GM12878 (cell line): ENCODE measurements at regions not wholly inside any gene's neighbourhood (a gene's known extent, or its start where the extent isn't known, plus 50 kb on each side); places are given as distances from the start of the nearest gene placed in this dataset.

Experiments used
- ATAC-seq: fragments of 200-7000 bp; cut with Tn5 transposase; 3 replicates; pipeline ENCODE4 v1.9.1; 2020; ENCODE audit warnings: mild to moderate bottlenecking, moderate library complexity
- BruUV-seq: library from RNA; stranded (reverse); fragments of 400-500 nt; replicated peaks from 2 replicates; lab custom pipeline; 2021; lab: Mats Ljungman, UMichigan
- CTCF ChIA-PET: fragments of 300-600 bp; sonication (Branson Sonifier 250); formaldehyde crosslinking; extraction: SDS; loops from one replicate; lab custom pipeline; 2021; ENCODE audit warnings: inconsistent platforms; lab: Yijun Ruan, JAX
- POLR2A ChIA-PET: fragments of 350-600 bp; formaldehyde crosslinking; extraction: SDS; loops from one replicate; lab custom pipeline; 2021; ENCODE audit warnings: inconsistent platforms; lab: Charles Lee
- RAD21 ChIA-PET: fragments of 300-600 bp; sonication (Branson Sonifier 250); formaldehyde crosslinking; loops from one replicate; lab custom pipeline; 2023; ENCODE audit warnings: antibody characterized with exemption; ENCODE audit not compliant: unreplicated experiment; lab: Charles Lee
- SMC1A ChIA-PET: fragments of 300-600 bp; sonication (Branson Sonifier 250); formaldehyde crosslinking; loops from one replicate; lab custom pipeline; 2023; ENCODE audit not compliant: unreplicated experiment, uncharacterized antibody; lab: Charles Lee
- DNase-seq: peaks from one replicate; pipeline ENCODE4 v3.0.0-alpha.2; 2011; ENCODE audit warnings: low read depth, low spot score
- FAIRE-seq: peaks from 3 replicates; lab custom pipeline; 2011; peaks lifted over from hg19 to GRCh38; lab: Jason Lieb, UNC
- H2AFZ ChIP-seq: 2 replicates; pipeline ENCODE4 v1.6.0; 2011; ENCODE audit warnings: low read depth, low read length, control low read depth; ENCODE audit not compliant: control insufficient read depth
- H3K27ac ChIP-seq: 2 replicates; pipeline ENCODE4 v1.5.1; 2011; ENCODE audit warnings: control low read depth; ENCODE audit not compliant: control insufficient read depth, insufficient read depth
- H3K27me3 ChIP-seq, 2 experiments: replicated peaks in 1 of 2; 2 replicates each; pipeline versions ENCODE4 v1.6.0 to v1.6.1; 2011; ENCODE audit warnings: low read length in 1 of 2; ENCODE audit not compliant: control insufficient read depth in 2 of 2, insufficient read depth in 2 of 2
- H3K36me3 ChIP-seq, 2 experiments: 2 replicates each; pipeline ENCODE4 v1.5.1; 2011; ENCODE audit warnings: low read length in 1 of 2; ENCODE audit not compliant: control insufficient read depth in 2 of 2, insufficient read depth in 2 of 2
- H3K4me1 ChIP-seq: 2 replicates; pipeline ENCODE4 v1.6.1; 2011; ENCODE audit warnings: mild to moderate bottlenecking, low read length, moderate library complexity, mixed read lengths; ENCODE audit not compliant: control insufficient read depth, insufficient read depth
- H3K4me2 ChIP-seq: 2 replicates; pipeline ENCODE4 v1.6.0; 2011; ENCODE audit warnings: control low read depth; ENCODE audit not compliant: control insufficient read depth, insufficient read depth
- H3K4me3 ChIP-seq: fragments of 200-600 bp; sonication (generic); 2 replicates; pipeline ENCODE4 v1.5.1; 2016
- H3K79me2 ChIP-seq: 2 replicates; pipeline ENCODE4 v1.6.0; 2011; ENCODE audit warnings: low read length; ENCODE audit not compliant: control insufficient read depth, insufficient read depth
- H3K9ac ChIP-seq: 2 replicates; pipeline ENCODE4 v1.8.0; 2011; ENCODE audit warnings: low read length, control low read depth, mixed read lengths; ENCODE audit not compliant: control insufficient read depth, insufficient read depth
- H3K9me3 ChIP-seq: replicated peaks from 3 replicates; pipeline ENCODE4 v1.5.1; 2011; ENCODE audit warnings: mild to moderate bottlenecking, low read length; ENCODE audit not compliant: control insufficient read depth, insufficient read depth
- H4K20me1 ChIP-seq: 2 replicates; pipeline ENCODE4 v1.6.0; 2011; ENCODE audit not compliant: control insufficient read depth, insufficient read depth
- ASH2L ChIP-seq: fragments of 300-600, 200-600 bp; sonication (generic); IDR thresholded peaks from 2 replicates; pipeline ENCODE4 v1.6.1; 2017; ENCODE audit warnings: low read depth, mild to moderate bottlenecking, borderline replicate concordance
- CBFB ChIP-seq: IDR thresholded peaks from 2 replicates; pipeline ENCODE4 v1.6.1; 2016; ENCODE audit warnings: antibody characterized with exemption, low read depth
- CBX5 ChIP-seq: sonication (generic); IDR thresholded peaks from 2 replicates; pipeline ENCODE4 v1.6.1; 2016; ENCODE audit warnings: low read depth, moderate library complexity, mild to moderate bottlenecking, inconsistent platforms
- HDAC6 ChIP-seq: fragments of 200-600 bp; sonication (generic); IDR thresholded peaks from one replicate; pipeline ENCODE4 v1.8.0; 2017; ENCODE audit warnings: antibody characterized with exemption; ENCODE audit not compliant: unreplicated experiment
- NFYA ChIP-seq: IDR thresholded peaks from 2 replicates; pipeline ENCODE4 v1.6.1; 2011; ENCODE audit warnings: low read depth, mild to moderate bottlenecking, low read length, improper control_type of control experiment, borderline replicate concordance
- NR2C1 ChIP-seq: fragments of 450-650 bp; IDR thresholded peaks from 2 replicates; pipeline ENCODE4 v1.6.1; 2017; ENCODE audit warnings: antibody characterized with exemption, mild to moderate bottlenecking, moderate library complexity
- POLR2AphosphoS5 ChIP-seq: IDR thresholded peaks from 2 replicates; pipeline ENCODE4 v1.6.1; 2011; ENCODE audit warnings: mild to moderate bottlenecking, low read length, inconsistent platforms
- TCF3 ChIP-seq: IDR thresholded peaks from 2 replicates; pipeline ENCODE4 v1.6.1; 2012; ENCODE audit warnings: low read depth, mild to moderate bottlenecking, low read length, borderline replicate concordance; ENCODE audit not compliant: insufficient read depth
- WGBS: methylation state at CpG from one replicate; pipeline ENCODE4 v1.1.6; 2016; ENCODE audit warnings: low lambda C conversion rate; ENCODE audit not compliant: insufficient replicate concordance, insufficient coverage; ENCODE audit errors: missing lambda C conversion rate; 5-methylcytosine and 5-hydroxymethylcytosine counted together
- in situ Hi-C: fragments of 300-500 bp; cut with MboI; formaldehyde crosslinking; loops from 9 replicates; pipeline ENCODE4 v1.14.3; 2018; ENCODE audit warnings: mixed read lengths
- intact Hi-C: fragments of 100-400 bp; cut with micrococcal nuclease; formaldehyde crosslinking; loops from one replicate; pipeline ENCODE4 v1.14.2; 2022; ENCODE audit not compliant: unreplicated experiment
- TF ChIP-seq, protein P1 (sequence below): IDR thresholded peaks from 2 replicates; pipeline ENCODE4 v1.6.1; 2011; ENCODE audit warnings: borderline replicate concordance, low read depth, mild to moderate bottlenecking, moderate library complexity, mixed read lengths, low read length; ENCODE audit not compliant: insufficient read depth; ENCODE audit errors: extremely low read length
- TF ChIP-seq, protein P2 (sequence below): IDR thresholded peaks from 2 replicates; pipeline ENCODE4 v1.6.1; 2012; ENCODE audit warnings: low read depth, low read length, improper control_type of control experiment

DNA sequence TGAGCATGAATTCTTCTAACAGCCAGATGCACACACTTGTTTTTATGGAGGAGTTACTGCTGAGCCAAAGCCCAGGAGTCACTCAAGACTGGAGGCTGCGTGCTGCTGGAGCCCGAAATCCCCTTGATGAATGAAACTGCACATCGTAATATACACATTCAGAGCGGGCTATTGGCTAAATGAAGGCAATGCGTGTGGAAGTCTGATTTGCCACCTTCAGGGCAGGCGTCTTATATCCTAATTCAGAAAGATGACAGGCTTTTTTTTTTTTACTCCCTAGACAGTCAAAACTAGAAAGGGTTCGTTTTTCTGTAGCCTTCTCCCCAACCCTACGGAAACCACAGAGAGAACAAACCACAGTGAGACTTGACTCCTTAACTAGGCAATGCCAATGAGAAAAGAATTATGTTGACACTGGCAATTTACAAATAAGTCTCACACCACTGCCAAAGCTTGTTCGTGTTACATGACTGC, 227.2 kb upstream of the KLF14 start (continued):
- peak; percentile 88 for TF ChIP-seq HDAC6
- TF ChIP-seq, protein P1, sequence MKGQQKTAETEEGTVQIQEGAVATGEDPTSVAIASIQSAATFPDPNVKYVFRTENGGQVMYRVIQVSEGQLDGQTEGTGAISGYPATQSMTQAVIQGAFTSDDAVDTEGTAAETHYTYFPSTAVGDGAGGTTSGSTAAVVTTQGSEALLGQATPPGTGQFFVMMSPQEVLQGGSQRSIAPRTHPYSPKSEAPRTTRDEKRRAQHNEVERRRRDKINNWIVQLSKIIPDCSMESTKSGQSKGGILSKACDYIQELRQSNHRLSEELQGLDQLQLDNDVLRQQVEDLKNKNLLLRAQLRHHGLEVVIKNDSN = no peak
- TF ChIP-seq CBFB = peak; percentile 97
- TF ChIP-seq ASH2L = no peak
- TF ChIP-seq TCF3 = peak; percentile 86; the same call in 1 of the 2 replicates
- TF ChIP-seq NR2C1 = no peak
- TF ChIP-seq NFYA = no peak
- peak; percentile 100 for TF ChIP-seq POLR2AphosphoS5

DNA sequence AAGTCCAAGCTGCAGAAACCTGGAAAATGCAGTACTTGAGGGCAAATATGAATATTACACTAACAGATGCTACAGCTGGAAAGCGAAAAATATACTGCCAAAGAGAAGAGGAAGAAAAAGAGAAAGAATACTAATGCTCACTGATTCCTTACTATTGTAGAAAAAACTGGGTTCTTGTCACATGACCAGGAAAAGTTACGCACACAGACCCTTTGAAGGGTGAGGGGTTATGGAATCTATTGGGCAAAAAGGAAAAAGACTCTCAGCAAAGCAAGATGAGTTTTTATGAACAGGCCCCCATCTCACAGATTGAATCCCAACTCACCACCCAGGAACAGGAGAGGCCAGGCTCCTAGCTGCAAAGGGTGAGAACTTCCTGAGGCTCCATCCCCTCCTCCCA, 228.1 kb upstream of the KLF14 start:
- Histone ChIP-seq H4K20me1 (no peaks in the 10 kb centered on the region), H3K27ac (peak overlapping the region; percentile 75)
- TF ChIP-seq CBX5 = no peak
- TF ChIP-seq, protein P2, sequence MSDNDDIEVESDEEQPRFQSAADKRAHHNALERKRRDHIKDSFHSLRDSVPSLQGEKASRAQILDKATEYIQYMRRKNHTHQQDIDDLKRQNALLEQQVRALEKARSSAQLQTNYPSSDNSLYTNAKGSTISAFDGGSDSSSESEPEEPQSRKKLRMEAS = no peak
- TF ChIP-seq, all 136 proteins: peak for 0
- SMC1A ChIA-PET = interaction anchor here (0.6 to 6.8 kb wide), 9 partner anchors 8 to 70 kb away, joined by 3 to 38 read pairs (median 4); no protein-coding TSS in a partner anchor
- RAD21 ChIA-PET = interaction anchor here (0.9 to 4.8 kb wide), 4 partner anchors 20 to 78 kb away, joined by 3 to 27 read pairs (median 13); no protein-coding TSS in a partner anchor
- DNase-seq (no peak), ATAC-seq (no peak), FAIRE-seq (no peak)
- WGBS = 97% methylated on average over 2 of the region's 2 CpGs
- peaks cover 43% of the 10 kb centered on the region for H3K79me2 ChIP-seq
- H3K36me3 ChIP-seq = peaks cover 2 to 6% of the 10 kb centered on the region in 2 experiments; a peak in 3 of 4 replicates
- no peak overlapping the region for H2AFZ ChIP-seq
- no TSS peak for BruUV-seq
- no peaks in the 10 kb centered on the region for H3K27me3 ChIP-seq
- intact Hi-C loops = loop anchor here (5.0 to 10.0 kb wide), 2 partner anchors 145 to 363 kb away; partner anchors contain the start of gene MKLN1
- H3K9me3 ChIP-seq = no peaks in the 10 kb centered on the region
- H3K4me2 ChIP-seq = peak overlapping the region; percentile 56
- in situ Hi-C loops = no loop called here
- peak overlapping the region; percentile 18; the same call in 1 of the 2 replicates for H3K9ac ChIP-seq
- CTCF ChIA-PET = interaction anchor here (1.2 to 7.4 kb wide), 8 partner anchors 8 to 78 kb away, joined by 5 to 106 read pairs (median 29); no protein-coding TSS in a partner anchor
- 0 out of 2 replicates have a peak overlapping the region, but pooled peaks have one; percentile 6 for H3K4me3 ChIP-seq
- H3K4me1 ChIP-seq = peaks cover 25% of the 10 kb centered on the region
- POLR2A ChIA-PET = interaction anchor here (1.0 to 2.2 kb wide), 4 partner anchors 16 to 38 kb away, joined by 3 to 6 read pairs (median 4); no protein-coding TSS in a partner anchor
